Activated CD4-positive, alpha-beta T cell treated with anti-CD3 and anti-CD28 coated beads for 4 hours (primary cell): ENCODE measurements at regions not wholly inside any gene's neighbourhood (a gene's known extent, or its start where the extent isn't known, plus 50 kb on each side); places are given as distances from the start of the nearest gene placed in this dataset.

Experiments
- DNase-seq, 2 donors: peaks; one replicate each; pipeline ENCODE4 v3.0.0-alpha.2; 2020

GRCh38 chr13:30026909-30027308 is 176.5 kb upstream of the UBL3 start:
- no peak for DNase-seq

- no peak for DNase-seq
Measured at GRCh38 chr13:30026093-30026492, 175.7 kb upstream of the UBL3 start.

DNA sequence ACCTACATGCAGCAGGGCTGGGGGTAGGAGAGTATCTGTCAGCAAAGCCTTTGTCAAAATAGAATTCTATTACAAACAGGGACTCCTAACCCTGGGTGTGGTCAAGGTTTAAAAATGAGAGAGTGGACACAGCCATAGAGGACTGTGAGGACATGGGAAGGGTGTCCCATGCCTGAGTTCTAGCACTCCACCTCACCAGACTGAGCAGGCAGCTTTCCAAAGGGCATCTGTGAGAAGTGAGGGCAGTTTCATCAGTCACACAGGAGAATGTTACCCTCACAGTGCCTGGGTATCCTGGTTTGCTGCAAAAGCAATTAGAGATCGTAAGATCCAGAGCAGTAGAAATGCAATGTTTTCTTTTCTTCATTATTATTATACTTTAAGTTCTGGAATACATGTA is 174.9 kb upstream of the UBL3 start:
- no peak for DNase-seq

DNA sequence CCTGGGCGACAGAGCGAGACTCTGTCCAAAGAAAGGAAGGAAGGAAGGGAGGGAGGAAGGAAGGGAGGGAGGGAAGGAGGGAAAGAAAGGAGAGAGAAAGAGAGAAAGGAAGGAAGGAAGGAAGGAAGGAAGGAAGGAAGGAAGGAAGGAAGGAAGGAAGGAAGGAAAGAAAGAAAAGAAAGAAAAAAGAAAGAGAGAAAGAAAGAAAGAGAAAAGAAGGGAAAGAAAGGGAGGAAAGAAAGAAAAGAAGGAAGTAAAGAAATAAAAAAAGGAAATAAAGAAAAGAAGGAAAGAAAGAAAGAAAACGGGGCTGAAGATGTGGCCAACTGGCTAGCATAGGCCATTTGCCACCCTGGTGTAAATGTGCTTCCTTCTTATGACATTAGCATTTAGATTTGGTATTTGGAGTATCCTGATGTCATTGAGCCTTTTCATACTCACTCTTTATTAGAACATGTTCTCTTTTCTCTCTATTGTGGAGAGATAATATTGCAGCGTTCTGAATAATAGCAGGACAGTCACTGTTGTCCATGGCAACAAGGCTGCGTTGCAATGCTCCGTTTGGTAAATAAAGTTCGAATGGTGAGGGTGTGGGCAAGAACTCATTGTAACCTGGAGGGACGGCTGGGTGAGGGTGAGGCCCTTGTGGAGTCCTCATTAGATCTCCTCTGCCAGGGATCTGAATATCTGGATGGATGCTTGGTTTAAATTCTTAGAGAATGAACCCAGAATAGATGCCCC is 173.9 kb upstream of the UBL3 start:
- no peak for DNase-seq

- DNase-seq, result no peak
Measured at GRCh38 chr13:30023196-30023895, 172.9 kb upstream of the UBL3 start.

DNA sequence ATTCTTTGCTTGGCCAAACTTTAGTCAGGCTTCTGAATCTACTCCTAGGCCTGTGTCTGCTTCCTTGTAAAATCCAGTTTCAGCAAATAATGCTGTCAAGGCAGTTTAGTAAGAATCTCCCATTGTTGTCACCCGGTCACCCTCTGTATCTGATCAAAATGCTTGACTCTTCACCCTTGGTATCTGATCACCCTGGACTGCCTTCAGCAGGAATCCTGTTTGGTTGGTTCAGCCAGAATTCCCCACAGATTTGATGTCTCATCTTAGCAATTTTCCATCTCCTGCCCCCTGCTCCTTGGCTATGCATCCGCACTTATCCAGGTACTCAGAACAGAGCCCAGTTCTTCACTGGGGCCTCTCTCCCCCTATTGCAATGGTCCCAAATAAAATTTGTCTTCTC is 172.4 kb upstream of the UBL3 start:
- no peak for DNase-seq

GRCh38 chr13:30022256-30022655 is 171.8 kb upstream of the UBL3 start:
- DNase-seq, result no peak

- DNase-seq, result no peak
Measured at GRCh38 chr13:30021611-30022010, 171.2 kb upstream of the UBL3 start.

- no peak for DNase-seq
Measured at GRCh38 chr13:30020726-30021312, 170.4 kb upstream of the UBL3 start.

DNA sequence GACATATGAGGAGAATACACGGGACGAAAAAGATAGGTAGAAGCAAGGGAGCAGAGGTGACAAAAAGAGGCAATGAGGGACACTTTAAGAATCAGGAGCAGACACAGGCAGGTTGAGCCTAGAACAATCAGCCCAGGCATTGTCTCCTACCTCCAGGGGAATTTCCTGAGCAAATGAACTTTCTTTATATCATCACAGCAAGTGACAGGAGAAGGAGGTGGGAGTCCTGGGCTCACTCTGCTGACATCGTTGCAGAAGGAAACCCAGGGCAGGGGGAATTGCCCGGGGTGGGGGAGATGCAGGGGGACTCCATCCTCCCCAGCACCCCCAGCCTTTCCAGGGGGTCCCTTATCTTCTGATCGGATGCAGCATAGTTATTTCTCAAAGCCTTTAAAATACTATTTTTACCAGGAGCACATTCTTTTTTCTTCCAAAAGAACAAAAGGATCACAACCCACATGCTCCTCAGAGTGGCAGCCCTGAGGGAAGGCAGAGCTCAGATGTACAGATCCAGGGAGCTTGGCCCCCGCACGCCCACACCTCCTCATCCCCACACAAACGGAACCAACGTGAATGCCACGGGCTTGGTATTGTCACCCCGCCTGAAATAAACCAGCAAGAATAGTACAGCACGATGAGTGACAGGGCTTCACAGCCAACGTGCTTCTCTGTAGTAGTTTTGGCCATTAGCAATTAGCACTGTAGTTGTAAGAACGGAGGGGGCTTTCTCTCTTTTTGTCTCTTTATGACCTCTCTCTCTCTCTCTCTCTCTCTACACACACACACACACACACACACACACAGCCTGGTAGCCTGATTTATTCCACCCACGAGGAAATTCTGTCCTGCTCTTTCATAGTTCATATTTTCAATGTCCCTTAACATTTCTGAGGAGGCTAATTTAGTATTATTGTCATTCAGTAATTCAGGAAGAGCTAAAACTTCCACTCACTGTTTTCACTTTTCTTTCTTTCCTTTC is 169.5 kb upstream of the UBL3 start:
- DNase-seq, result no peak

DNA sequence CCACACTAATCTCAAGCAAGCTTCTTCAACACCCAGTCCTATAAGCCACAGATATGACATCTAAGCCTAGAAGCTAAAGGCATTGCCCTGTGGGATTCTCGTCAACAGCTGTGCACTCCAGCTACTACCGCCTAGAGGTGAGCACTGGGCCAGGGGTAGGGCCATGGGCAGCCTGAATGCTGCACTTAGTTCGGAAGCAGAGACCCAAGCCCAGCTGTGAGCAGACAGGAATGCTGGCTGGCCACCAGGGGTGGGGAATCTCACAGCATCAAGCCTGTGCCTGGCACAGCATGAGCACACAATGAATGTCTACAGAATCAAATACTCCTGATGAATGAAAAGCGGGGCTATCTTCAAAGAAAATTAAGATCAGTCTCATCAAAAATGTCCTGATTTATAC is 167.5 kb upstream of the UBL3 start:
- no peak for DNase-seq

DNA sequence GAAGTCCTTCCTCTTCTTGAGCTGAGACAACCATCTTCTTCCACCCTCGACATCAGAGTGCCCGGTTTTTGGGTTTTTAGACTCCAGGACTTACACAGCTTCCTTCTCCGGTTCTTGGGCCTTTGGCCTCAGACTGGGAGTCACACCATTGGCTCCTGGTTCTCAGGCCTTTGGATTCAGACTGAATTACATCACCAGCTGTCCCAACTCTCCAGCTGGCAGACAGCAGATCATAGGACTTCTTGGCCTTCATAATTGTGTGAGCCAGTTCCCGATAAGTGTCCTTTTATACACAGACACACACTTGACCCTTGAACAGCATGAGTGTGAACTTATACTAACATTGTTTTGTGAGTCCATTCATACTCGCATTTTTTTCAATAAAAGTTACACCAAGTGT is 166.0 kb upstream of the UBL3 start:
- no peak for DNase-seq

GRCh38 chr13:30009411-30009810 is 159.0 kb upstream of the UBL3 start:
- DNase-seq, result no peak

DNA sequence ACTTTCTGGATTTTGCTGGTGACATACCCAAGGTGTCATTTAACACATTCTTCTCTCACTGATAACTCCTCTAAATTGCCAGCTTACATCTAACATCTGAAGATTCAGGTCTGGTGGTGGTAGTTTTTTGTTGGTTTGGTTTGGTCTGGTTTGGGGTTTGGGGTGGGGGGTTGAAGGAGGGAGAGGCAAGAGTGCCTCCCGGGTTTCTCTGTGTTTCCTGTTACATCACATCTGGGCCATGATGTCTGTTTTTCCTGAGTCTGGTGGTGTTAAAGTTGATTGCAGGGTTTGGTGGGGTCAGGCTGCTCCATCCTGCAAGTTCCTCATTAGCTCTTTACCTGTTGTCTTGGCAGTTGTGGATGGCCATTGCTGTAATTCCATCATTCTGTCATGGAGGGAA is 155.8 kb upstream of the UBL3 start:
- no peak for DNase-seq

- DNase-seq, result no peak
Measured at GRCh38 chr13:30004204-30004603, 153.8 kb upstream of the UBL3 start.

GRCh38 chr13:30002577-30002976 is 152.2 kb upstream of the UBL3 start:
- no peak for DNase-seq

DNA sequence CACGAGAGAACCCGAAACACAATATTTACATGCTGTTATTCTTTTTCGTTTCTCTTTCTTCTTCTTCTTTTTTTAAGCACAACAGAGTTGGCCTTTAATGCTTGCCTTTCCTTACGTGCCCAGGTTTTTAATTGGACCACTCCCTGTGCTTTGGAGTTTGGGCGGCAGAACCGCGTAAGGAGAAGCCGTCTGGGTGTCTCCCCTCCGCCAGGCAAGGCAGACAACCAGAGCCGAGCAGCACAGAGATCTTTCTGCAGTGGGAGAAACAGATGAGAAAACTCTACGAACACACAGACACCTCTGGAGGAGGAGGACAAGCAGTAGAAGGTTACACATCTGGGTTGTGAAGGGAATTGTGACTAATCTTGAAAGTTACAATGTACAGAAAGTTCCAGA is 150.0 kb upstream of the UBL3 start:
- no peak for DNase-seq

DNA sequence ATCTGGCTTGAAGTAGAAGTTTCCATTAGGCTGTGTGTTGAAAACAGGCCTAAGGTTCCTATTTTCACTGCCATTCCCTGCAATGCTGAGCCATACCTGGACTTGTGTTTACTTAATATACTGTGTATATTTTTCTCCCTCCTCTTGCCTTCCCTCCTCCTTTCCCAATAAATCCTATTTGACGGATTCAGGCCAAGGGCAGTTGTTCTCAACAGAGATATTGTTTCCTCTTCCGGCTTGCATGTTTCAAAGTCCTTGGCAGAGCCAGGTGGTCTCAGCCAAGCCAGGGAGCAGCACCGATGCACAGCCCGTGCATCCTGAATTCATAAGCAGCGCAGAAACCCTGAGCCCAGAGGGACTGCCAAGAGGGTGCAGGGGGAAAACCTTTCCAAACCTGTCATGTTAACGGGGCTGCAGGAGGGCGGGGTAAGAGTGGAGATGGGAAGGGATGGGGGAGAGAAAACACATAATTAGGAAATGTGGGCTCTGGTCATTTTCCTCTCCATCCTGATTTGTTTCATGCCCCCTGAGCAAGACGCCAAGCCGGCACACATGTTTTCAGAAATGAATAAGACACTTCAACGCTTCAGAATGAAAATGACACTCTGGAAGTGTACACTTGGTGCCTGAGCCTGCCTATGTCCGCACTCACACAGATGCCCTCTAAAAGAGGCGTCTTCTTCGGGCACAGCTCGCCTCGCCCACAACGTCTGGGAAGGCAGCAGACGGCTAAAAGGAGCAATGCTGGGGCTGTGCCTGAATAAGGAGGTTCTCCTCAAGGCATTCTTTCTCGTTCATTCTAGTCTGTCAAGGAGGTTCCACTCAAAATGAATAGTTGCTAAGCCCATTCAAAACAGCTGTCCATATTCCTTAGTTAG is 149.3 kb upstream of the UBL3 start:
- DNase-seq, result no peak

DNA sequence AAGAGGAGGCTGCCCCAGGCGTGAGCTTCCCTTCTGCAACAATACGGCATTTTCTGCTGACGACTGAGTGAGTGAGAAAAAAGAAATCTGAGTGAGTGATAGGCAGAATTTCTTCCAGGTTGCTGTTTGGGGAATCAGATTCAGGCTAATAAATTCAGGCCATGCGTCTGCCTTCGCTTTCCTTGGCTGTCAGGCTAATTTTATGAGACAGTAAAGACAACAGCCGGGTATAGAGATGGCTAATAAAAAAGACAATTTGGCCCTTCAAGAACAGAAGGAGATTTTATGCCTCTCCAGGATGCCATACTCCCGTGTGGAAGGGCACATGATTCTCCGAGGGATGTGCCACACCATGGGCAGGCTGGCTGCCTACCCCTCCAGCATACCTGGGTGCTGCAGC is 145.9 kb upstream of the UBL3 start:
- no peak for DNase-seq

GRCh38 chr13:29994911-29995595 is 144.6 kb upstream of the UBL3 start:
- no peak for DNase-seq

- DNase-seq, result no peak
Measured at GRCh38 chr13:29993716-29994488, 143.5 kb upstream of the UBL3 start.
